Vagina (tissue), 2 donors: ENCODE measurements at regions not wholly inside any gene's neighbourhood (a gene's known extent, or its start where the extent isn't known, plus 50 kb on each side); places are given as distances from the start of the nearest gene placed in this dataset.

Source experiments
- CTCF ChIP-seq, 3 experiments: fragments of 450-650 bp in 2 of 3; fragments of 200-600 bp in 1 of 3; sonication (generic) in 1 of 3; IDR thresholded peaks; one replicate each; pipeline ENCODE4 v1.5.1; 2017 to 2019; ENCODE audit warnings: antibody characterized with exemption in 3 of 3, mild to moderate bottlenecking in 2 of 3, moderate library complexity in 2 of 3
- POLR2A ChIP-seq, 2 donors: fragments of 450-650 bp; IDR thresholded peaks; one replicate each; pipeline ENCODE4 v1.6.1; 2017; ENCODE audit warnings: antibody characterized with exemption in 2 of 2, mild to moderate bottlenecking in 2 of 2, moderate library complexity in 2 of 2

- TF ChIP-seq CTCF (IDR thresholded peaks at IDR 0.05) (no peak), POLR2A (IDR thresholded peaks at IDR 0.05) (no peak)
These were observed 96.3 kb upstream of the CLMN start for GRCh38 chr14:95415993-95416392.
